T follicular helper cell (primary cell): ENCODE measurements at regions not wholly inside any gene's neighbourhood (a gene's known extent, or its start where the extent isn't known, plus 50 kb on each side); places are given as distances from the start of the nearest gene placed in this dataset.
A peak's percentile ranks its signal among the peaks of the same experiment; 100 is the strongest.
"Not testable (repeated sequence)": the region's sequence is repeated elsewhere in the genome, so short reads cannot be mapped to it uniquely, and the experiment has no call there.

Experiments used
- DNase-seq: peaks from one replicate; pipeline ENCODE4 v3.0.0-alpha.2; 2020; ENCODE audit warnings: low read depth

DNA sequence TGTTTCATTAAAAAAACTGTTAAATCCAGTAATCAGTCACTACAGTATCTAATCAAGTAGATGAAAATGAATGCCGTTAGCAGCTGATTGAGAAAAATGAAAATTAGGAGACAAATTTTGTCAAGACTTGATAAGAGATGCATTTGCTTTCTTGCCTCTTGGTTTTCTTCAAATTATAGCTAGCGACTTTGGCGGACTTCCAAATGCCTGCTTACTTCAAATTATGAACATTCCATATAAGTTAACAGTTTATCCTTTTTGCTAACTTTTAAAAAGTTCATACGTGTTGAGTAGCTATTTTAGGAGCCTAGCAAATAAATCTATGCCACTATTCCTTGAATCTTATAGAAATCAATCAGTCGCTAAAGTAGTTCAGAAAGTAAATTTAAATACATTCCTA, 58.8 kb downstream of the PPP4R3C start:
- no peak for DNase-seq

DNA sequence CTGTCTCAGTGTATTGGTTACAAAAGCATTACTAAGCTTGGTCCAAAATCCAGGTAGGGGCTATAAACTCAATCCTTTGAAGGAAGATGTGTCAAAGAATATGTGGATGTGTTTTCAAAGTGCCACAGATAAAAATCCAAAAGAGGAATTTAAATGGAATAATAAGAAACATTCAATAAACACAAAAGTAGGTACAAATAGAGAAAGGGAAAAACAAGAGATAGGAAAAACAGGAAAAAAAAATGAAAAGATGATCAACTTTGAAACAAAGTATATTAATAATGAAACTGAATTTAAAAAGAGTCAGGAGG, 64.0 kb downstream of the PPP4R3C start:
- no peak for DNase-seq

DNA sequence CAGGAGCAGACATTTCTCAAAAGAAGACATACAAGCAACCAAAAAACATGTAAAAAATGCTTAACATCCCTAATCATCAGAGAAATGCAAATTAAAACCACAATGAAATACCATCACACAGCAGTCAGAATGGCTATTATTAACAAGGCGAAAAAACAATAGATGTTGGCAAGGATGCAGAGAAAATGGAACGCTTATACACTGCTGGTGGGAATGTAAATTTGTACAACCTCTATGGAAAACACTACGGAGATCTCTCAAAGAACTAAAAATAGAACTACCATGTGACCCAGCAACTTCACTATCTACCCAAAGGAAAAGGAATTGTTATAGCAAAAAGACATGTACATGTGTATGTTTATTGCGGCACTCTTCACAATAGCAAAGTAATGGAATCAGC, 71.5 kb downstream of the PPP4R3C start:
- DNase-seq: no peak

DNA sequence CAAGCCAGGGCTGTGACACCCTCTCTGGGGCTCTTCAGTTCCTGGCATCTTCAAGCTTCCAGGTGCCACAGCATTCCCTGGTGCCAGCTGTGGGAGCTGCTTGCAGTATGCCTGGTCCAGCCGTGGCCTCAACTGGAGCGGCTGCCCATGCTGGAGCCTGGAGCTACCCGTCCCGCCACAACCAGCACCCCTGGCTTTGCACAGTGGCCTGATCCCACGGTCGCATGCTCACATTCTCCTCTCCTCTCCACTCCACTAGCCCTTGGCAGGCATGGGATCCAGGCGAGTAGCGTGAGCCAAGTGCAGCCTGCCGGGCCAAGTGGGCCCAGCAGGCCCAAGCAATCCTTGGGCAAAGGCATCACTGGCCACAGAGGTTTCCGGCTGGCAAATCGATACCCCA, 81.7 kb downstream of the PPP4R3C start:
- DNase-seq: no peak

DNA sequence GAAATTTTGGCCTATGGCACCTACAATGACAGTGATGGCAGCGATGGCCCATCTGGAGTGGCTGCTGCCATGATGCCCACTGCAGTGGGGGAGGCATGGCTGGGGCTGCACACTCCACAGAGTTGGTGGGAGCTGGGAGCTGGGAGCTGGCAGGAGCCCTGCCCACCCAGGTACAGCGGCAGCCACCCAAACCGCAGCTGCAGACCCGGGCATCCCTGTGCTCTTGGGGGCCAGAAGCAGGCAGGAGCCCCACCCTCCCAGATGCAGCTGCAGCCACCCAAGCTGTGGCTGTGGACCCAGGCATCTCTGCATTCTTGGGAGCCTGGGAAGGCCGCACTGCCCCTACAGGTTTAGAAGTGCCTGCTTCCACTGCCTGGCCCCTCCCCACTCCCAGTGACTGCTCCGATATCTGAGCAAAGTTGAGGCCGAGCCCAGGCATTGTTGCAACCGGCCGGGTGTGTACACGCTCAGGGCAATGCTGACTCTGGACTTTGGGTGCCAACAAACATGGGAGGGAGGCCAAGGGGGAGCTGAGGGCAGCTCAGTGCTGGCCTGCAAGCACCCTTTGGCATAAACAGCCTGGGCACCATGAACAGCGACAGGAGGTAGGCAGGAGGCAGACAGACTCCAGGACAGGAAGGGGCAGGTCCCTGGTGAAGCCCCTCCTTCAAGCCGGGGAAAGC, 82.8 kb downstream of the PPP4R3C start:
- DNase-seq: no peak

DNA sequence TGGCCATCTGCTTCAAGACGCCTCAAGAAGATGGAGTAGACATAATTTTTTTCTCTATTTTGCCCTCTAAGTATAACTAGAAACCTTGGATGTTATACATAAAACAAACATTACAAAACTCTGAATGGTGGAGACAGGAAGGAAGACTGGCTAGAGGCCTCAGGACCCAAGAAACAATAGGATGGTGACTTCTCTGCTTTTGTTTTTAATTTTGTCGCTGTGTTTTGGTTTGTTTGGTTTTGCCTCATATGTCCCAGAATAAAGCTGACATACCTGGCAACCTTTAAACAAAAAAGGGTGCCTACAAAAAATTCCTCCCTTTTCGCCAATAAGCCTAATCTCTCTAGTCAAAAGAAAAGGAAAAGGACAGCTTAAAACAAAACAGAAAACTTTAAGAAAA, 109.1 kb downstream of the PPP4R3C start:
- DNase-seq: no peak

DNA sequence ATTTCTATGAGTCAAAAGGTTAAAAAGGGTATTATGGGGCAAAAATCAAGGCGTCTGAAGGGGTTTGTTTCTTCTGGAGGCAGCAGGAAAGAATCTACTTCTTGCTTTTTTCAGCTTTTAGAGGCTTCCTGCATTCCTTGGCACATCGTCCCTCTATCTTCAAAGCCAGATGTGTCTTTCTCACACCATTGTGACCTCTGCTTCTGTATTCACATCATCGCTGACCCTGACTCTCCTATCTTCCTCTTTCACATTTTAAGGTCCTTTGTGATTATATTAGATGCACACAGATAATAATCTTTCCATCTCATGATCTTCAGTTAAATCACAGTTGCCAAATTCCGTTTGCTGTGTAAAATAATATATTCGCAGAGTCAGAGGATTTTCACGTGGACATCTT, 112.7 kb downstream of the PPP4R3C start:
- DNase-seq: no peak

DNA sequence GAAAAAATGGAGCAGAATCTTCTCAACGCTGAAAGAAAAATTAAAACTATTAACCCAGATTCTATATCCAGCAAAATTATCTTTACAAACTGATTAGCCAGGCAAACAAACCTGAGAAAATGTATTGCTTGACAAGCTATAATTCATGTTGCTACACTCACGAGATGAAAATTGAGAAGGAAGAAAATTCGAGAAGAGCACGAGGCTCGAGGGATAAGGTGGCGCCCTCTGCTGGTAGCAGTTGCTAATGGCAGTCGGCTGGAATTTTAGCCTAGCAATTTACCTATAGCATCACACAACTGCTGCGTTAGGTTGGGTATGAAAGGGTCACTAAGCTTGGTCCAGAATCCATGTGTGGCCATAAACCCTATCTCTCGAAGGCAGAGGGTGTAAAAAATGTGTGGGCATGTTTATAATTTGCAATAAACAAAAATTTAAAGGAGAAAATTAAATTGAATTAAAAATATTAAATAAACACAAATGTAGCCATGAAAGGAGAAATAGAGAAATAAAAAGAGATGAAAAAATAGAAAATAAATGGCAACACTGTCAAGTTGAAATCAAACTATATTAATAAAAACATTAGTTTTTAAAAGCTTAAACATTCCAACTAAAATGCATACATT, 126.6 kb downstream of the PPP4R3C start:
- DNase-seq: peak; percentile 9

DNA sequence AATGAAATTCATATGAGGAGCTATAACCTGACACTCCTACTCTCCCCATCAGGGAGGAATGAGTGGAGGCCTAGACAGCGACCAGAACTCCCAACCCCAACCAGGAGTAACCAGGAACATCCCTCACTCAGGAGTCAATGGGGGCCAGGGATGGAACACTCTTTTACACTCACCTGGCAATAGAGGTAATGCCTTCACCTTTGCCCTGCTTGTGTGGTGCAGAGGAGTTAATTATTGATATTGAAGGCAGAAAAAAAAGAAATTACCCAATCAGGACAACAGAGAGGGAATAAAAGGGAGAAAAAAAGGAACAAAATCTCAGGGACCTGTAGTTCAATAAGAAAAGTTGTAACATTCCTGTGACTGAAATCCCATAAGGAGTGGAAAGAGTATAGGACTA, 141.5 kb downstream of the PPP4R3C start:
- DNase-seq: no peak

DNA sequence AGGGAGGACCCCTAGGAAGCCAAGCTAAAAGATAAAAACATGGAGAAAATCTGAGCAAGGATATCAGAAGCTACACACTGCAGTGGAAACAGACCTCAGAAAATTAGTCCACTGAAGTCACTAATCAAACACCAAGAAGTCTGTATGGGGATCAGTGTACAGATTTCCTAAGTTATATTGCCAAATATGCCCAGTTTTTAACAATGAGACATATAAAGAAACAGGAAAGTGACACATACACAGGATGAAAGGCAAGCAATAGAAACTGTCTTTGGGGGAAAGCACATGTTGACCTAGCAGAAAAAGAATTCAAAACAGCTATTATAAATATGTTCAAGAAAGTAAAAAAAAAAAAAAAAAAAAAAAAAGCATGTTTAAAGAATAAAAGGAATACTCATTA, 153.7 kb downstream of the PPP4R3C start:
- no peak for DNase-seq

DNA sequence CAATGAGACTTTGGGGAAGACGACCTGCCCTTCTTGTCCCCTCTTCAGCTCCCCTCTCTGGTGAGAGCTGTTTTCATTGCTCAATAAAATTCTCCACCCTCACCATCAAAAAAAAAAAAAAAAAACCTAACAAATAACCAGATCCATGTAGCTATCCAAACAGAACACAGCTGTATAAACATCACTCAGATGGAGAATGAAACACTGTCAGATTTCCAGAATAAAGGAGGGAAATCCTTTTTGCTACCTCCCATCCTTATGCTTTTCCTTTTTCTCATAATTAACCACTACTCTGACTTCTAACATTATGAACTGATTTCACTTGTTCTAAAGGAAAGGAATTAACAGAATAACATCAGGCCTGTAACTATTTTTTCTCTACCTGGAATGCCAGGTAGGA, 155.6 kb downstream of the PPP4R3C start:
- DNase-seq: no peak

DNA sequence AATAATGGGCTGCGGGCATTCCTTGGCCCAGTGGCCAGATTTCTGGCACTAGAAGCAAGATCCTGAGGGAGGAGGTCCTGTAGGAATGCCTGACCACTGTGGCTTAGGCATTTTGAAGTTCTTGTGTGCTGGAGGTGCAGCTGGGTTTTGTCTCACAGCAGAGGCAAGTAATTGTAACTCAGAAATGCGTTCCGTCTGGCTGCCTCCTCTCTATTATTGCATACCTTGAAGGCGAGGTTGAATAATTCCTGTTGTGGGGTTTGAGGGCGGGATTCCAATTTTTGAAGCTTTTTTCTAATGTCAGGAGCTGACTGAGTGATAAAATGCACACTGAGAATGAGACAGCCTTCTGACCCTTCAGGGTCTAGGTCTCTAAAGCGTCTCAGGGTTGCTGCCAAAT, 170.6 kb downstream of the PPP4R3C start:
- DNase-seq: not testable (repeated sequence)

DNA sequence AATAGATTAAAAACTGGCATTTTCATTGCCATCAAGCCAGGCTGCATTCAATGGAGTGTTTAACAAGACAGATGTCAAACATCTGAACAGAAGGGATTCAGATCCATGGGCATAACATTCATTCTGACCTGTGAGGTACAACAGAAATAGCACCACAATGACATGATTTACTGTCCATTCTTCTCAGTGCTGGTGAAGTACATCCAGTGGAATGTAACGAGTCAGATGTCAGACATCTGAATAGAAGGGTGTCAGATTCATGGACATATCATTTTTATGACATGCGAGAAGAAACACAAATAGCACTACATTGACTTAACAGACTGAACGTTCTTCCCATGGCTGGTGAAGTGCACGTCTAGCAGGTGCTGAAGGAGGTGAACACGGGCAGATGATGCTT, 186.4 kb downstream of the PPP4R3C start:
- no peak for DNase-seq

DNA sequence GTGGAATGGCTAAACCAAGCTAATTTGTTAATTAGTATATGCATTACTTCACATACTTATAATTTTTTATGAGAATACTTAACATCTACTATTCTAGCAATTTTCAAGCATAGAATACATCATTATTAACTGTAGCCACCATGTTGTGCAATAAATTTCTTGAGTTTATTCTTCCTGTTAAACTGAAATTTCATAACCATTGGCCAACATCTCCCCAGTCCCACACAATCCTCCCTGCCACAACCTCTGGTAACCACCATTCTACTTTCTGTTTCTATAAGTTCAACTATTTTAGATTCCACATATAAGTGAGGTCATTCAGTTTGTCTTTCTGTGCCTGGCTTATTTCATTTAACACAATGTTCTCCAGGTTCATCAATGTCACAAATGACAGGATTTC, 208.5 kb downstream of the PPP4R3C start:
- no peak for DNase-seq

DNA sequence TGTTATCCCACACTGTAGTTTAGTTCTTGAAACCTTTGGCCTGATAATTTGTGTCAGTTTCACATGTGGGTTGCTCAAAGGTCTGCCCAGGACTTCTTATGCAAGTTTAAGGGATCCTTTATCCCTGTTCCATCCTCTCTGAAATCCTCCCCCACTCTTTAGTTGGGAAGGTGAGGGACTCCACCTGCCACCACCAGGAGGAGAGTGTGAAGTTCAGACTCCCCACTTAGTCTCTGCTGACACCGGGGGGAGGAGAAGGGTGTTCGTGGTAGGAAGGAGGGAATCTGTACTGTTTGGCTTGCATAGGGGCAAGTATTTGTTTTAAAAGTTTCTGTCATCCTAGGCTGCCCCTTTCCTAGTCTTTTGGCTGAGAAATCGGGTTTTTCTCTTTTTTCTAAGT, 211.8 kb downstream of the PPP4R3C start:
- DNase-seq: no peak

DNA sequence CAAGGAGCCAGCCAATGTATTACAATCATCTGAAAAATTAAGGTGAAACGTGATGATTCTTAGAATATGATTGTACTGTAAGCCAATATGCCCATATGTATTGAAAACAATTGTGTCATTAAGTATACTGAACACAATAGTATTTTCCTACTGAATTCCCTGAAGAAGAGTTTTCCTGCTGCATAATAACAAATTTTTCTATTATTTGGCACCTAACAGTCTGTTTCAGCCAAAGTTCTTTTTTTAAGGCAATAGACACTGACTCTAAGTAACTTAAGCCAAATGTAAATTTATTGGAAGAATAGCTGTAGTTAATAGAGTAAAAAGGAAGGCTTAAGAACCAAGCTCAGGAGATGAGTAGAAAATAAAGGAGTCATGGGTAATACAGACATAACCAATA, 220.6 kb downstream of the PPP4R3C start:
- DNase-seq: no peak

DNA sequence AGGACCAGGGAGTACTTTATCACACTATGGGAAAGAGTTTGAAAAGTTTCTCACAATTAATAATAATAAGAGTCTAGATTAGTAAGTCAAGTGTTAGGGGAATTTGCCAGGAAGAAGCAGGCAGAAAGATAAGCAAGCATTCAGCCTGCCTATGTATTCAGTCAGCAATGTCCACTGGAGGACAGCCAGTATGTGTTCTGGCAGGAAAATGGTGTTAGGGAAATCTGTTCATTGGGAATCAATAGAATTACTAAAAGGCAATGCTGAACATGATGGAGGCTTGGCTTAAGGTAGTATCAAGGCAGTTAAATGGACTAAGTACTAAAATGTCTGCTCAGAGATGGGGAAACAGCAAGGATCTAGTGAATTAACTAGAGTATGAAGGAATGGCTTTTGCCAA, 221.2 kb downstream of the PPP4R3C start:
- no peak for DNase-seq

DNA sequence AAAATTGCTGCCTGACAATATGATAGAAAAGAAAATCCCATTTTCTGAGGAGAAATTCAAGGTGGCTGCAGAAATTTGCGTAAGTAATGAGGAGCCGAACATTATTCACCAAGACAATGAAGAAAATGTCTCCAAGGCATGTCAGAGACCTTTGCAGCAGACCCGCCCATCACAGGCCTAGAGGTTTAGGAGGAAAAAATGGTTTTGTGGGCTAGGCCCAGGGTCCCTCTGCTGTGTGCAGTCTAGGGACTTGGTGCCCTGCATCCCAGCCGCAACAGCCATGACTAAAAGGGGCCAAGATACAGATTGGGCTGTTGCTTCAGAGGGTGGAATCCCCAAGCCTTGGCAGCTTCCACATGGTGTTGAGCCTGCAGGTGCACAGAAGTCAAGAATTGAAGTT, 223.1 kb downstream of the PPP4R3C start:
- not testable (repeated sequence) for DNase-seq

DNA sequence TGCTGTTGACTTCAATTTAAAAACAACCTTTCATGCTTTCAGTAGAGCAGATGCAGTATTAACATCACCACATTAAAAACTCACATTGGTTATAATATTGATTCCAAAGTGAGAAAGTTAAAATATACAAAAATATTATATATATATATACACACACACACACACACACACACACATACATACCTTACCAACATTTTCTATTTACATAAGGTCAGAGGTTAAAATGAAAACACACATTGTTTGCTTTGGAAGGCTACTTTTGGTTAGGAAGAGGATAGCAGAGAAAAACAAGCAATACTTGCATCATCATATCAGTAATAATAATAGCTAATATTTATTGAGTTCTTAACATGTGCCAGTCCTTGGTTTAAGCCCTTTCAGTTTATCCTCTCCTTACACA, 226.5 kb downstream of the PPP4R3C start:
- no peak for DNase-seq

DNA sequence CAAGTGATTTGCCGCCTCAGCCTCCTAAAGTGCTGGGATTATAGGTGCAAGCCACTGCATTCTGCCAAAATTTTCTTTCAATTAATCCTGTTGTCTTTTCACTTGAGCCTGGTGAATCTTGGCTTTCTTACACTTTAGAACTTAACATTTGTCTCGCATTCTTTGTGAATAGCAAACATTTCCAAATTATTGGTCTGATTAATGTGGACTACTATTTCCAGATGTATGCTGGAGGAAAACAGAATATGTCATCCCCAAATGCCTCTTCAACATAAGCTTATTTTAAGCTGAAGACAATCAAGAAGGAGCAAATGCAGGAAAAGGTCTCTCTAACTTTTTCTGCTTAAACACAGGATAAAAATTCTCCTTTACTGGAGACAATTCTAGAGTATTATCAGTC, 233.4 kb downstream of the PPP4R3C start:
- DNase-seq: no peak

DNA sequence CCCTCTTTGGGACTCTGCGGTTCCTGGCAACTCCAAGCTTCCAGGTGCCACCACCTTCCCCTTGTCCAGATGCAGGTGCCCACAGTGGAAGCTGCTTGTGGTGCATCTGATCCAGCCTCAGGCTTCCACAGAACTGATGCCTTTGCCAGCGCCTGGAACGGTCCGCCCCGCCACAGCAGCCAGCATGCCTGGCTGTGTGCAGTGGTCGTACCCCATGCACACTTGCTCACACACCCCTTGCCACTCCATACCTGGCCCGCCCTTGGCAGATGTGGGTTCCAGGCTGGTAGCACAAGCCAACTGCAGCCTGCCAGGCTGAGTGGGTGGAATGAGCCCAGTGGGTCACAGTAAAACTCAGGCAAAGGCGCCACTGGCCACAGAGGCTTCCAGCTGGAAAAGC, 240.5 kb downstream of the PPP4R3C start:
- no peak for DNase-seq

DNA sequence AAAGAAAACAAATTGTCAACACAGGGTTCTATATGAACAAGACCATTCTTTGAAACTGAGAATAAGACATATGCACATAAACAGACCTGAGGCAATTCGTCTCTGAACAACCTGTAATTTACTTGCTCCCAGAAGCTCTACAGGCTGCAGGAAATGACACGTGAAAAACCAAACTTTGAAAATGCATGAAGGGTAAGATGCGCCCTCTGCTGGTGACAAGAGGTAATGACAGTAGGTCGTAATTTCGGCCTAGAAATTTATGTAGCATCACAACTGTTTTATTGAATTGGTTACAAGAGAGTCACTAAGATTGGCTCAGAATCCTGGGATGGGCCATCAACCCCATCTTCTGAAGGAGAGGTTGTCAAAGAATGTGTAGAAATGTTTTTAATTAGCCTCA, 276.5 kb downstream of the PPP4R3C start:
- no peak for DNase-seq

DNA sequence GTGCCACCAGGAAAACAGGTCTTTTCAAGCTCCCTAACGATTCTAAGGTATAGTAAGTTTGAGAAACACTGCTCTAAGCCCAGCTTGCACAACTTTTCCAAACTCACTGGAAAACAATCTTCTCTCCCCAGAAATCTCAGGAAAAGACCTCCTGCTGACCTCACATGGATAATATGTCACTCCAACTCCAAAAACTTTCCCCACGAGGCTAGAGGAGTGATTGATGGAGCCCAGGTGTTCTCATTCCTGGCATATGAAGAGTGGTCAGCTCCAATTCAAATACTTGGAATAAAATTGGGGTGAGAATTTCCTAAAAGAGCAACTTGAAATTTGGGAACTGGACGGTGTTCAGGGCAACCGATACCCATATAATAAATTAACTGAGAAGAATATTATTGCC, 299.9 kb downstream of the PPP4R3C start:
- no peak for DNase-seq

DNA sequence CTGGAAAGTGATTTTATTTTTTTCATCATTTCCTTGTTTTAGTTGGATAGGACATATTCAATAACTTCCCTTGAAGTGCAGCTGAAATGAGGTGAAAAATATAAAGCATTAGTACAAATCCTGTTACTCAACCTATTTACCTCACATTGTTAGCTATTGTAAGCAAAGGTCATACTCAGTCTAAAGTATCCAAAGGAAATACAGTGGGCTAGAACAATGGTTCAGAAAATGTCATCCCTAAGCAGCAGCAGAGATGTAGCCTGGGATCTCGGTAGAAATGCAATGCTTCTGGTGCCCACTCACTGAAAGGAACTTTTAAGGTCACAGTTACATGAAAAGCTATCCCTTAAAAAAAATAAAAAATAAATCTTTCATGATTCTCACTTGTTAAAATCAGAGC, 300.6 kb downstream of the PPP4R3C start:
- DNase-seq: no peak
